ENCODE measurements at regions not wholly inside any gene's neighbourhood (a gene's known extent, or its start where the extent isn't known, plus 50 kb on each side); places are given as distances from the start of the nearest gene placed in this dataset.

DNA sequence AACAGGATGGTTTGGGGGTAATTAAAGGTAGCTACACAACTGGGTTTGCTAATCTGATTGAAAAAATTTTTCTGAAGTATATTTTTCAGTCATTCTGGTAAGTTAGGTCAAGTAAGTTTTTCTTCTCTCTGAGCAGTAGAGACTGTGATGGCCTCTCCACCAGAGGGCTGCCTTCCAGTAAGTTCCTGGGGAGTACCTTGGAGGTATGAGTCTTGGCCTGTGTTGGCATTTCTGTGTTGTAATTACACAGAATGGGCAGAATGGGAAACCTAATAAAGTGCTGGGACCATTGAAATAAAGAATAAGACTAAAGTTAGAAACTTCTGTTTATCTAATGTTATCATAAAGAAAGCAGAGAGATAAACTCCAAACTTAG lies 430.8 kb downstream of the ARHGEF28 start:
- no peaks in the 10 kb centered on the region for H4K20me1 ChIP-seq (replicated peaks in 1 of 2; ENCODE audit: control insufficient read depth in 1 of 2, insufficient read depth in 2 of 2, low read length in 2 of 2)
- H2BK5ac ChIP-seq (ENCODE audit: low read depth, low read length) = no peak overlapping the region
- H2BK15ac ChIP-seq (ENCODE audit: low read length) = no peak overlapping the region
- H2AK5ac ChIP-seq (ENCODE audit: low read depth, low read length) = no peak overlapping the region
- H3K18ac ChIP-seq (ENCODE audit: extremely low read depth, low read length) = no peak overlapping the region
- H4K91ac ChIP-seq (replicated peaks; ENCODE audit: insufficient read length, low read length) = no peak overlapping the region
- no peak overlapping the region for H3K27ac ChIP-seq (ENCODE audit: low read depth, low read length)
- H3K14ac ChIP-seq (ENCODE audit: insufficient read length) = no peak overlapping the region
- H3K79me2 ChIP-seq (ENCODE audit: control insufficient read depth in 1 of 2, insufficient read depth in 2 of 2, low read length in 2 of 2) = no peaks in the 10 kb centered on the region
- H3K23ac ChIP-seq (ENCODE audit: insufficient read length) = no peak overlapping the region
- H3K23me2 ChIP-seq (ENCODE audit: low read depth, low read length) = peaks cover 5% of the 10 kb centered on the region; the same call in 1 of the 2 replicates
- H3K4me1 ChIP-seq (replicated peaks in 1 of 4; ENCODE audit: control insufficient read depth in 3 of 4, insufficient read depth in 4 of 4, low read length in 3 of 4) = peaks cover 0 to 2% (median 0%) of the 10 kb centered on the region in 4 experiments; a peak in 1 of 7 replicates
- H3K36me3 ChIP-seq (ENCODE audit: control insufficient read depth in 2 of 4, insufficient read depth in 4 of 4, low read length in 3 of 4) = no peaks in the 10 kb centered on the region
- H2AFZ ChIP-seq (ENCODE audit: low read length) = no peak overlapping the region
- H3K4me3 ChIP-seq (ENCODE audit: extremely low read depth in 1 of 4, insufficient read depth in 2 of 4, low read depth in 3 of 4, low read length in 4 of 4) = no peak overlapping the region
- ChIA-PET POLR2A (ENCODE audit: partially characterized antibody) (no interaction called here), CTCF (ENCODE audit: partially characterized antibody) (interaction anchor here (0.6 to 1.9 kb wide), 15 partner anchors 9 to 537 kb away, joined by 3 to 7 read pairs (median 4); no protein-coding TSS in a partner anchor)
- no peak overlapping the region for H2BK120ac ChIP-seq (replicated peaks; ENCODE audit: low read depth, low read length)
- H3K79me1 ChIP-seq (ENCODE audit: low read depth, low read length) = no peaks in the 10 kb centered on the region
- H3K56ac ChIP-seq (replicated peaks; ENCODE audit: insufficient read length, low read depth, low read length) = no peak overlapping the region
- no peaks in the 10 kb centered on the region for H3K9me3 ChIP-seq (ENCODE audit: insufficient read depth in 2 of 2, low read depth in 1 of 2, low read length in 1 of 2)
- H2BK20ac ChIP-seq (ENCODE audit: low read length) = no peak overlapping the region
- H4K8ac ChIP-seq (ENCODE audit: extremely low read depth, insufficient read depth, low read length) = no peak overlapping the region
- no peak overlapping the region for H3K4me2 ChIP-seq (ENCODE audit: insufficient read depth in 1 of 2, low read depth in 2 of 2, low read length in 2 of 2)
- no peaks in the 10 kb centered on the region; a peak in 1 of 7 replicates for H3K27me3 ChIP-seq (replicated peaks in 1 of 4; ENCODE audit: control insufficient read depth in 3 of 4, extremely low read depth in 1 of 4, insufficient read depth in 3 of 4, low read length in 3 of 4)
- no peak overlapping the region for H3K4ac ChIP-seq (replicated peaks; ENCODE audit: insufficient read length, low read depth, low read length)
- peak; percentile 32 for FAIRE-seq
- H3K9ac ChIP-seq (replicated peaks in 1 of 4; ENCODE audit: extremely low read depth in 1 of 4, low read depth in 3 of 4, low read length in 3 of 4) = no peak overlapping the region
- no peak overlapping the region for H4K5ac ChIP-seq (ENCODE audit: insufficient read length, low read depth, low read length)
- no peak overlapping the region for H2BK12ac ChIP-seq (ENCODE audit: low read depth, low read length)
- DNase-seq (ENCODE audit: low read depth in 1 of 2, low spot score in 2 of 2) = no peak
- TF ChIP-seq, protein P1, sequence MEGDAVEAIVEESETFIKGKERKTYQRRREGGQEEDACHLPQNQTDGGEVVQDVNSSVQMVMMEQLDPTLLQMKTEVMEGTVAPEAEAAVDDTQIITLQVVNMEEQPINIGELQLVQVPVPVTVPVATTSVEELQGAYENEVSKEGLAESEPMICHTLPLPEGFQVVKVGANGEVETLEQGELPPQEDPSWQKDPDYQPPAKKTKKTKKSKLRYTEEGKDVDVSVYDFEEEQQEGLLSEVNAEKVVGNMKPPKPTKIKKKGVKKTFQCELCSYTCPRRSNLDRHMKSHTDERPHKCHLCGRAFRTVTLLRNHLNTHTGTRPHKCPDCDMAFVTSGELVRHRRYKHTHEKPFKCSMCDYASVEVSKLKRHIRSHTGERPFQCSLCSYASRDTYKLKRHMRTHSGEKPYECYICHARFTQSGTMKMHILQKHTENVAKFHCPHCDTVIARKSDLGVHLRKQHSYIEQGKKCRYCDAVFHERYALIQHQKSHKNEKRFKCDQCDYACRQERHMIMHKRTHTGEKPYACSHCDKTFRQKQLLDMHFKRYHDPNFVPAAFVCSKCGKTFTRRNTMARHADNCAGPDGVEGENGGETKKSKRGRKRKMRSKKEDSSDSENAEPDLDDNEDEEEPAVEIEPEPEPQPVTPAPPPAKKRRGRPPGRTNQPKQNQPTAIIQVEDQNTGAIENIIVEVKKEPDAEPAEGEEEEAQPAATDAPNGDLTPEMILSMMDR (IDR thresholded peaks at IDR 0.05; ENCODE audit: control extremely low read depth in 1 of 3, insufficient read depth in 1 of 3, low read depth in 1 of 3, low read length in 3 of 3) = peak in 2 of 3 experiments; percentile 39 to 45; a peak in 3 of 4 replicates
- TF ChIP-seq BRCA1 (IDR thresholded peaks at IDR 0.05; ENCODE audit: low read depth, low read length) (no peak), GABPA (IDR thresholded peaks at IDR 0.05; ENCODE audit: borderline replicate concordance, insufficient read depth, low read length) (no peak), RAD21 (IDR thresholded peaks at IDR 0.05 in 1 of 2, conservative IDR thresholded peaks at IDR 0.05 in 1 of 2; ENCODE audit: low read depth in 2 of 2, low read length in 2 of 2) (peak; percentile 49 to 68), BCL11A (IDR thresholded peaks at IDR 0.05; ENCODE audit: low read depth in 2 of 2, low read length in 2 of 2) (no peak)
